Liver (tissue), 8 donors: ENCODE measurements at regions not wholly inside any gene's neighbourhood (a gene's known extent, or its start where the extent isn't known, plus 50 kb on each side); places are given as distances from the start of the nearest gene placed in this dataset.

Source experiments
- DNase-seq: peaks from one replicate; pipeline ENCODE4 v3.0.0-alpha.2; 2017; ENCODE audit warnings: low spot score
- H3K27ac ChIP-seq, 2 donors: one replicate each; pipeline ENCODE4 v1.7.0; 2013; ENCODE audit warnings: inconsistent platforms in 2 of 2, low read length in 2 of 2, control low read depth in 1 of 2, low read depth in 1 of 2, mild to moderate bottlenecking in 1 of 2
- H3K27me3 ChIP-seq, 4 donors: one replicate each; pipeline versions ENCODE4 v1.6.1 to v1.7.0; 2013; ENCODE audit warnings: low read length in 3 of 4, inconsistent platforms in 1 of 4, mild to moderate bottlenecking in 1 of 4, moderate library complexity in 1 of 4; ENCODE audit not compliant: control insufficient read depth in 4 of 4, insufficient read depth in 4 of 4
- H3K36me3 ChIP-seq, 4 donors: one replicate each; pipeline versions ENCODE4 v1.6.1 to v1.7.0; 2013; ENCODE audit warnings: low read length in 3 of 4, mild to moderate bottlenecking in 3 of 4, low read depth in 1 of 4, moderate library complexity in 1 of 4; ENCODE audit not compliant: control insufficient read depth in 4 of 4, insufficient read depth in 3 of 4
- H3K4me1 ChIP-seq, 4 donors: one replicate each; pipeline versions ENCODE4 v1.6.1 to v1.7.0; 2013; ENCODE audit warnings: low read length in 3 of 4, mild to moderate bottlenecking in 3 of 4, moderate library complexity in 1 of 4; ENCODE audit not compliant: control insufficient read depth in 4 of 4, insufficient read depth in 4 of 4
- H3K4me3 ChIP-seq, 3 donors: one replicate each; pipeline versions ENCODE4 v1.6.1 to v1.7.0; 2013; ENCODE audit warnings: low read length in 3 of 3, control low read depth in 1 of 3, low read depth in 1 of 3, mild to moderate bottlenecking in 1 of 3
- H3K9ac ChIP-seq, 2 donors: one replicate each; pipeline ENCODE4 v1.7.0; 2013; ENCODE audit warnings: low read length in 2 of 2, mild to moderate bottlenecking in 2 of 2, moderate library complexity in 2 of 2, control low read depth in 1 of 2, low read depth in 1 of 2
- H3K9me3 ChIP-seq, 4 donors: one replicate each; pipeline versions ENCODE4 v1.6.1 to v1.7.0; 2013; ENCODE audit warnings: low read length in 3 of 4; ENCODE audit not compliant: control insufficient read depth in 4 of 4
- CTCF ChIP-seq: fragments of 150-350 bp; IDR thresholded peaks from 2 replicates; pipeline ENCODE4 v1.5.1; 2017; ENCODE audit warnings: improper control_type of control experiment, low read depth, low read length; ENCODE audit not compliant: missing input control
- EGR1 ChIP-seq, 2 donors: IDR thresholded peaks; 2 replicates each; pipeline ENCODE4 v1.6.1; 2016 to 2018; ENCODE audit warnings: antibody characterized with exemption in 2 of 2, low read depth in 2 of 2
- FOXA1 ChIP-seq: IDR thresholded peaks from 2 replicates; pipeline ENCODE4 v1.6.1; 2016; ENCODE audit warnings: antibody characterized with exemption
- FOXA2 ChIP-seq: IDR thresholded peaks from 2 replicates; pipeline ENCODE4 v1.6.1; 2016; ENCODE audit warnings: antibody characterized with exemption
- GABPA ChIP-seq, 2 donors: IDR thresholded peaks in 1 of 2; conservative IDR thresholded peaks in 1 of 2; 2 replicates each; pipeline ENCODE4 v1.6.1; 2016; ENCODE audit warnings: antibody characterized with exemption in 2 of 2, mild to moderate bottlenecking in 1 of 2, moderate library complexity in 1 of 2
- HNF4G ChIP-seq: IDR thresholded peaks from 2 replicates; pipeline ENCODE4 v1.6.1; 2016; ENCODE audit warnings: antibody characterized with exemption
- NR2F2 ChIP-seq: IDR thresholded peaks from 2 replicates; pipeline ENCODE4 v1.6.1; 2016; ENCODE audit warnings: antibody characterized with exemption
- RAD21 ChIP-seq, 2 donors: IDR thresholded peaks; 2 replicates each; pipeline ENCODE4 v1.6.1; 2016; ENCODE audit warnings: antibody characterized with exemption in 2 of 2, mild to moderate bottlenecking in 2 of 2
- REST ChIP-seq: IDR thresholded peaks from 2 replicates; pipeline ENCODE4 v1.6.1; 2016; ENCODE audit warnings: antibody characterized with exemption, mild to moderate bottlenecking
- SP1 ChIP-seq: IDR thresholded peaks from 2 replicates; pipeline ENCODE4 v1.6.1; 2018; ENCODE audit warnings: antibody characterized with exemption, mild to moderate bottlenecking
- TAF1 ChIP-seq: conservative IDR thresholded peaks from 2 replicates; pipeline ENCODE4 v1.6.1; 2016; ENCODE audit warnings: antibody characterized with exemption, mild to moderate bottlenecking
- YY1 ChIP-seq: IDR thresholded peaks from 2 replicates; pipeline ENCODE4 v1.6.1; 2016; ENCODE audit warnings: antibody characterized with exemption, mild to moderate bottlenecking
- WGBS: extraction: QIAGEN DNeasy Blood & Tissue Kit; methylation state at CpG from one replicate; pipeline ENCODE4 v1.1.7; 2013; 5-methylcytosine and 5-hydroxymethylcytosine counted together
- donor health status: healthy.
- donor health status: healthy.
- donor health status: healthy.
- donor health status: healthy.
- donor health status: healthy.

GRCh38 chr10:3222626-3223025 is 50.0 kb upstream of the PITRM1 start:
- no peak overlapping the region for H3K9ac ChIP-seq
- peaks cover 0 to 3% (median 0%) of the 10 kb centered on the region in 4 donors for H3K27me3 ChIP-seq
- WGBS = 76% methylated on average over 3 of the region's 3 CpGs
- H3K27ac ChIP-seq = no peak overlapping the region
- no peaks in the 10 kb centered on the region for H3K9me3 ChIP-seq
- TF ChIP-seq SP1 (no peak), REST (no peak), RAD21 (IDR thresholded peaks at IDR 0.05) (no peak), HNF4G (no peak), CTCF (no peak), FOXA1 (no peak), YY1 (no peak), TAF1 (no peak), EGR1 (IDR thresholded peaks at IDR 0.05; ENCODE audit: low read depth in 2 of 2) (no peak), GABPA (IDR thresholded peaks at IDR 0.05 in 1 of 2, conservative IDR thresholded peaks at IDR 0.05 in 1 of 2) (no peak), FOXA2 (no peak), NR2F2 (no peak)
- H3K36me3 ChIP-seq = no peaks in the 10 kb centered on the region
- DNase-seq = no peak
- H3K4me1 ChIP-seq = no peaks in the 10 kb centered on the region
- H3K4me3 ChIP-seq = no peak overlapping the region
